ENCODE measurements at regions not wholly inside any gene's neighbourhood (a gene's known extent, or its start where the extent isn't known, plus 50 kb on each side); places are given as distances from the start of the nearest gene placed in this dataset.
"Not testable (repeated sequence)": the region's sequence is repeated elsewhere in the genome, so short reads cannot be mapped to it uniquely, and the experiment has no call there.

GRCh38 chr22:44636502-44637206 lies 65.3 kb upstream of the PRR5 start:
- TF ChIP-seq CTCF, POLR2A (IDR thresholded peaks at IDR 0.05): not testable (repeated sequence)
